Activated B cell treated with CpG ODN at 0.5 μM for 24 hours (primary cell): ENCODE measurements at regions not wholly inside any gene's neighbourhood (a gene's known extent, or its start where the extent isn't known, plus 50 kb on each side); places are given as distances from the start of the nearest gene placed in this dataset.

Experiments used
- ATAC-seq: fragments of 200-7000 bp; cut with Tn5 transposase; one replicate; pipeline ENCODE4 v1.10.0; 2021; ENCODE audit warnings: low read depth, mild to moderate bottlenecking, moderate library complexity
- CTCF ChIA-PET: fragments of 350-600 bp; sonication (Branson Sonifier 250); formaldehyde crosslinking; loops from one replicate; lab custom pipeline; 2021; ENCODE audit warnings: antibody characterized with exemption; lab: Charles Lee
- POLR2A ChIA-PET: fragments of 350-600 bp; sonication (Branson Sonifier 250); formaldehyde crosslinking; loops from one replicate; lab custom pipeline; 2021; ENCODE audit warnings: antibody characterized with exemption; lab: Charles Lee
- DNase-seq: peaks from one replicate; pipeline ENCODE4 v3.0.0; 2022
- H3K27ac Mint-ChIP-seq: one replicate; pipeline ENCODE4 v1.8.0; 2020; ENCODE audit warnings: mixed read lengths
- H3K27me3 Mint-ChIP-seq: one replicate; pipeline ENCODE4 v1.8.0; 2021; ENCODE audit warnings: mixed read lengths
- H3K36me3 Mint-ChIP-seq: one replicate; pipeline ENCODE4 v1.8.0; 2021; ENCODE audit warnings: low read depth, mixed read lengths
- H3K4me1 Mint-ChIP-seq: one replicate; pipeline ENCODE4 v1.8.0; 2021; ENCODE audit warnings: mixed read lengths
- H3K4me3 Mint-ChIP-seq: one replicate; pipeline ENCODE4 v1.8.0; 2020; ENCODE audit warnings: mild to moderate bottlenecking, mixed read lengths
- H3K9me3 Mint-ChIP-seq: one replicate; pipeline ENCODE4 v1.8.0; 2020; ENCODE audit warnings: mixed read lengths
- intact Hi-C: fragments of 100-400 bp; cut with micrococcal nuclease; formaldehyde crosslinking; loops from one replicate; pipeline ENCODE4 v1.15.1; 2024
- TF ChIP-seq, protein P1 (sequence below): fragments of 200-600 bp; IDR thresholded peaks from one replicate; pipeline ENCODE4 v1.8.0; 2022; ENCODE audit warnings: antibody characterized with exemption, mild to moderate bottlenecking

DNA sequence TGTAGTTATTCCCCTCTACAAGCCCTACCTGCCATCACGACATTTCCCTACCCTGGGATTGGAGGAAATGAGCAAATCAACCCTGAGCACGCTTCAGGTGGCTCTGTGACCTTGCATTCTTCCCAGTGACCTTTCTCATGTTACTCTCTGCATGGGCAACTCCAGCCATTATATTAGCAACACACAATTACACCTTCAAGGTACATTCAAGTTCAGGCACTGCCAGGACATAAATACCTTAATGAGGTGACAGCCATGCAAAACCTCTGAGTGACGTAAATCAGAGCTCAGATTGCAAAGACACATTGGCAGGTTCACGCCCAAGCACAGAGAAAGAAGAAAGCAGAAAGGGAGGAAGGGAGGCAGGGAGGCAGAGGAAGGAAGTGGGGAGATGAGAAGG is 68.7 kb upstream of the ALK start:
- intact Hi-C loops, result no loop called here
- no peaks in the 10 kb centered on the region for H3K4me1 Mint-ChIP-seq
- POLR2A ChIA-PET, result no interaction called here
- DNase-seq, result no peak
- no peaks in the 10 kb centered on the region for H3K9me3 Mint-ChIP-seq
- H3K27ac Mint-ChIP-seq, result no peak overlapping the region
- no peak overlapping the region for H3K4me3 Mint-ChIP-seq
- CTCF ChIA-PET, result no interaction called here
- TF ChIP-seq, protein P1, sequence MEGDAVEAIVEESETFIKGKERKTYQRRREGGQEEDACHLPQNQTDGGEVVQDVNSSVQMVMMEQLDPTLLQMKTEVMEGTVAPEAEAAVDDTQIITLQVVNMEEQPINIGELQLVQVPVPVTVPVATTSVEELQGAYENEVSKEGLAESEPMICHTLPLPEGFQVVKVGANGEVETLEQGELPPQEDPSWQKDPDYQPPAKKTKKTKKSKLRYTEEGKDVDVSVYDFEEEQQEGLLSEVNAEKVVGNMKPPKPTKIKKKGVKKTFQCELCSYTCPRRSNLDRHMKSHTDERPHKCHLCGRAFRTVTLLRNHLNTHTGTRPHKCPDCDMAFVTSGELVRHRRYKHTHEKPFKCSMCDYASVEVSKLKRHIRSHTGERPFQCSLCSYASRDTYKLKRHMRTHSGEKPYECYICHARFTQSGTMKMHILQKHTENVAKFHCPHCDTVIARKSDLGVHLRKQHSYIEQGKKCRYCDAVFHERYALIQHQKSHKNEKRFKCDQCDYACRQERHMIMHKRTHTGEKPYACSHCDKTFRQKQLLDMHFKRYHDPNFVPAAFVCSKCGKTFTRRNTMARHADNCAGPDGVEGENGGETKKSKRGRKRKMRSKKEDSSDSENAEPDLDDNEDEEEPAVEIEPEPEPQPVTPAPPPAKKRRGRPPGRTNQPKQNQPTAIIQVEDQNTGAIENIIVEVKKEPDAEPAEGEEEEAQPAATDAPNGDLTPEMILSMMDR, result no peak
- H3K27me3 Mint-ChIP-seq, result peaks cover under 1% of the 10 kb centered on the region
- no peaks in the 10 kb centered on the region for H3K36me3 Mint-ChIP-seq
- no peak for ATAC-seq

DNA sequence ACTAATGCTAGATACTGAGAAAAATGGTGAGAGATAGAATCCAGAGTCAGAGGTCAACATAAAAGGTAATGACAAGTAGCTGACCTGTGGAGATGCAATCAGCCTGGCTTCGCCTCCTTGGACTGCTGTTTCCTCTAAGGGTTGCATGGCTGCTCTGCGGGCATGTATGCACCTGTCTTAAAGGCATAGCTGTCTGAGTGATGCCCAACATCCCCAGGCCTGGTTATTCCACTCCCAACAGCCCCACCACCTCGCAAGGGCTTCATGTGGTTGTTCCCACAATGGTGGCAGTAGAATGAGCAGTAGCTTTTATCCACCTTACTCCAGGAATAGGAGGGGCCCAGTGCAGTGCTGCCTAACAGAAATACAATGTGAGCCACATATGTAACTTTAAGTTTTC is 69.7 kb upstream of the ALK start:
- no peak overlapping the region for H3K4me3 Mint-ChIP-seq
- ATAC-seq, result no peak
- peaks cover 6% of the 10 kb centered on the region for H3K27me3 Mint-ChIP-seq
- POLR2A ChIA-PET, result no interaction called here
- H3K4me1 Mint-ChIP-seq, result no peaks in the 10 kb centered on the region
- no peaks in the 10 kb centered on the region for H3K9me3 Mint-ChIP-seq
- H3K27ac Mint-ChIP-seq, result no peak overlapping the region
- intact Hi-C loops, result no loop called here
- H3K36me3 Mint-ChIP-seq, result no peaks in the 10 kb centered on the region
- no peak for DNase-seq
- TF ChIP-seq, protein P1, result no peak
- CTCF ChIA-PET, result no interaction called here

DNA sequence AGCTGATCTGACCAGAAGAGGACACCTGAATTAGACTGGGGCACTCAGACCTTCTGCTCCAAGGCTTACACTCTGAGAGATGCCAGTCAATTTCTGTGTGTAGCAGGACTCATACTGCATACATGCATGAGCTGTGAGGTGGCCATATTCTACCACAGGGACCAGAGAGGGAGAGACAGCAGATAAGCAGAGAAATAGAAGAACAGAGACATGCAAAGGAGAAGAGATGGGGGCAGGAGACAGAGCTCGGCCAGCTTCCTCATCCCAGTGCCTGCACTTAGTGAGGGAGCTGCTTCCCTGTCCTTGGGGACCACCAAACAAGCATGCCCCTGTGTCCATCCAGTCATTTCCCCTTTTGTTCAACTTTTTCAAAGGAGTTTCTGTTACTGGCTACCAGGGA is 73.9 kb upstream of the ALK start:
- CTCF ChIA-PET, result no interaction called here
- Mint-ChIP-seq H3K27me3 (peaks cover 14% of the 10 kb centered on the region), H3K9me3 (peaks cover 10% of the 10 kb centered on the region), H3K4me1 (no peaks in the 10 kb centered on the region), H3K27ac (no peak overlapping the region), H3K4me3 (no peak overlapping the region), H3K36me3 (no peaks in the 10 kb centered on the region)
- POLR2A ChIA-PET, result no interaction called here
- DNase-seq, result no peak
- intact Hi-C loops, result no loop called here
- no peak for ATAC-seq
- TF ChIP-seq, protein P1, result no peak

DNA sequence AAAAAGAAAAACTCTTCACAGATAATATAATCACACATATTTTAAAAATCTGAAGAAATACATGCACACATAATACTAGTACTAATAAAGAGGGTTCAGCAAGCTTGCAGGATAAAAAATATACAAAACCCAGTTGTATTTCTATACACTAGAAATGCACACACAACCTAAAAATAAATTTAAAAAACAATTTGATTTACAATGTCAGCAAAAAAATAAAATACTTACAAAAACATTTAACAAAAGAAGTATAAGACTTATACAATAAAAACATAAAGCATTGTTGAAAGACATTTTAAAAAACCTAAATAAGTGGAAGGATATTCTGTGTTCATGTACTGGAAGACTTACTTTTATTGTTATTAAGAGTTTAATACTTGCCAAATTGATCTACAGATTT is 81.7 kb upstream of the ALK start:
- ChIA-PET POLR2A (no interaction called here), CTCF (no interaction called here)
- no peaks in the 10 kb centered on the region for H3K36me3 Mint-ChIP-seq
- ATAC-seq (no peak), DNase-seq (no peak)
- no peaks in the 10 kb centered on the region for H3K4me1 Mint-ChIP-seq
- no peak overlapping the region for H3K4me3 Mint-ChIP-seq
- intact Hi-C loops, result no loop called here
- TF ChIP-seq, protein P1, result no peak
- H3K27me3 Mint-ChIP-seq, result peaks cover 2% of the 10 kb centered on the region
- H3K27ac Mint-ChIP-seq, result no peak overlapping the region
- peaks cover 8% of the 10 kb centered on the region for H3K9me3 Mint-ChIP-seq

DNA sequence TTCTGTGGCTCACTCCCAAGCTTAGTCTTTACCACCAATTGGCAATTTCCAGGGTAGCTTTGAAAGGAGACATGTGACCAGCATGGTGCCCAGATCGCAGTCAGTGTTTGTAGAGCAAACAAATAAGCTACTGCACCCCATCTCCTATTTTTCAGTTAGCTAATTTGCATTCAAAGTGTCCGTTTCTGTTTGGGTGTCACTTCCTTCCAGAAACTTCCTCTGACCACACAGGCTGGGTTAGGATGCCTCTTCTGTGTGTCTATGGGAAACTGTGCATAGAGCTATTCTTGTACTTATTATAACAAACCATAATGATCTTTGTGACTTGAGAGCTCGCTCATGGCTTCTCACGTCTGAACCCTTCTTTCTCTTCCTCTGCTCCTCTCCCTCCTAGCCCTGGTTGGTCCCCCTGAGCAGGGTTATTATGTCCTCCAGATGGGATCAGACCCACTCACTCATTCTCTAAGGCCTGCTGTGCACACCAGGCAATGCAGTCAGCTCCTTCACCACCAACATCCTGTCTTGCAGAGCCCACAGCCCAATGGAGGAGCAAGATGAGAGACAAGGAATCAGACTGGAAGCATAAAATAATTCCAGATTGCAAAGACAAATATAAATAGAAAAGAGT is 101.2 kb upstream of the ALK start:
- no peaks in the 10 kb centered on the region for H3K9me3 Mint-ChIP-seq
- POLR2A ChIA-PET, result no interaction called here
- no peak overlapping the region for H3K4me3 Mint-ChIP-seq
- CTCF ChIA-PET, result interaction anchor here (1.0 kb wide), 1 partner anchor 99 kb away, joined by 3 read pairs; no protein-coding TSS in a partner anchor
- DNase-seq (no peak), ATAC-seq (no peak)
- intact Hi-C loops, result no loop called here
- H3K27ac Mint-ChIP-seq, result no peak overlapping the region
- no peaks in the 10 kb centered on the region for H3K4me1 Mint-ChIP-seq
- TF ChIP-seq, protein P1, result no peak
- H3K36me3 Mint-ChIP-seq, result no peaks in the 10 kb centered on the region
- H3K27me3 Mint-ChIP-seq, result peaks cover 8% of the 10 kb centered on the region
